ENCODE measurements at regions not wholly inside any gene's neighbourhood (a gene's known extent, or its start where the extent isn't known, plus 50 kb on each side); places are given as distances from the start of the nearest gene placed in this dataset.

DNA sequence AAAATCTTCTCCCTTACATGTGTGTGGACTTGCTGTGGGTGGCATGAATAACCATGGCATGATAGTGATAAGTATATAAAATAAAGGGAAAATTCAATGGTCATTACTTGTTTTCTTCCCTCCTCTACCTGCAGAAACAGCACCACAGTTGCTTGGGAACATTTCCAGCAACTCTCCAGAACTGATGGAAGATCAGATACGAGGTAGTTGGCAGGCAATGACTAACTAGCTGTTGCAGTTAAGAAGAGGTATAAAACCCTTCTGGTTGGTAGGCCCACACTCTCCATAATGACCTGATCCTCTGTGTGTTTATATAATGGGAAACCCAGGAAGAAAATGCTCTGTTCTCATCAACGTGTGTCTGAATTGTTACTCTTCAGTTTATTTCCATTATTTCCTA is 185.9 kb downstream of the SYK start:
- ATAC-seq (replicated peaks in 6 of 8) = no peak
- WGBS, 10 experiments = 60 to 100% (median 88%) methylated on average over 1 to 2 of the region's 2 CpGs; no CpG with 5 or more reads in 2 of the 10 experiments
- no peak overlapping the region for H3K27ac ChIP-seq
- in situ Hi-C loops (cut with MboI; ENCODE audit: low pct_unique_long_range_greater_than_20kb in 2 of 9, low sequenced_read_pairs in 9 of 9, unreplicated experiment in 9 of 9) = no loop called here
- H3K4me1 ChIP-seq (replicated peaks in 1 of 2) = no peaks in the 10 kb centered on the region
- no peak overlapping the region for H3K4me3 ChIP-seq

- Histone ChIP-seq H3K27ac (no peak overlapping the region), H3K4me3 (no peak overlapping the region), H3K4me1 (replicated peaks in 1 of 2) (no peaks in the 10 kb centered on the region)
- no peak for ATAC-seq (replicated peaks in 6 of 8)
- 67 to 80% (median 78%) methylated on average over 1 of the region's 1 CpG; no CpG with 5 or more reads in 7 of the 10 experiments for WGBS, 10 experiments
- in situ Hi-C loops (cut with MboI; ENCODE audit: low pct_unique_long_range_greater_than_20kb in 2 of 9, low sequenced_read_pairs in 9 of 9, unreplicated experiment in 9 of 9) = no loop called here
These were observed 186.7 kb downstream of the SYK start for GRCh38 chr9:90988318-90988717.

DNA sequence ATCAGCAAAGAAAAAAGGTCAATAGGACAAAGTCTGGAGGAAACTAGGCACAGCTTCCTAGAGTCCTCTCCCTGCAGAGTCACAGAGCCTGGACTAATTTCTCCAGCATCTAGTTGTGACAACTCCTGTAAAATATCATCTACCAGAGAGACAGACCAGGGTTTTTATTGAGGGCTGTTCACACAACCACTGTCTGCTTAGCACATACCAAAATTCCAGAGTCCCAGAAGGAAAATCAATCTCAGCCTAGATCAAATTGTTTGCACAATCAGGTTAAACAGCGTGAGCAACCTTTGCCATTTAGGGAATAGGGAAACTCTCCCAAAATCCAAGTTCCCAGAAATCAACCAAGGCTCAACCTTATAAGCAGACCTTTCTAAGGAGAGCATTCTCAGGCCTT is 190.3 kb downstream of the SYK start:
- Histone ChIP-seq H3K27ac (no peak overlapping the region), H3K4me1 (replicated peaks in 1 of 2) (no peaks in the 10 kb centered on the region), H3K4me3 (no peak overlapping the region)
- in situ Hi-C loops (cut with MboI; ENCODE audit: low pct_unique_long_range_greater_than_20kb in 2 of 9, low sequenced_read_pairs in 9 of 9, unreplicated experiment in 9 of 9) = no loop called here
- 50 to 100% (median 90%) methylated on average over 1 of the region's 1 CpG; no CpG with 5 or more reads in 5 of the 10 experiments for WGBS, 10 experiments
- peak in 1 of 8 experiments; percentile 21 for ATAC-seq (replicated peaks in 6 of 8)

DNA sequence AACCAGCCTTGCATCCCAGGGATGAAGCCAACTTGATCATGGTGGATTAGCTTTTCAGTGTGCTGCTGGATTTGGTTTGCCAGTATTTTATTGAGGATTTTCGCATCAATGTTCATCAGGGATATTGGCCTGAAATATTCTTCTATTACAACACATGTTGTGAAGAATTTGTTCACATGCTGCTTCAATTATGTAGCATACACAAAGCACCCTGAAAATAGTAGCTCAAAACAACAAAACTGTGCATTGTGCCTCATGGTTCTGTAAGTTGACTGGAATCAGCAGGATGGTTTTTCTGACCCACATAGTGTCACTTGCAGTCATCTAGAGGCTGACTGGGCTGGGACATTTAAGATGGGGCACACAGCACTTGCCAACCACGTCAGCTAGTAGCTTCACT is 193.9 kb downstream of the SYK start:
- Histone ChIP-seq H3K4me3 (no peak overlapping the region), H3K27ac (no peak overlapping the region), H3K4me1 (replicated peaks in 1 of 2) (no peaks in the 10 kb centered on the region)
- in situ Hi-C loops (cut with MboI; ENCODE audit: low pct_unique_long_range_greater_than_20kb in 2 of 9, low sequenced_read_pairs in 9 of 9, unreplicated experiment in 9 of 9) = no loop called here
- WGBS, 10 experiments = 63 to 100% (median 95%) methylated on average over 1 to 2 of the region's 2 CpGs; no CpG with 5 or more reads in 4 of the 10 experiments
- no peak for ATAC-seq (replicated peaks in 6 of 8)

- no peak overlapping the region for H3K4me3 ChIP-seq
- H3K27ac ChIP-seq = no peak overlapping the region
- 56 to 91% (median 86%) methylated on average over 1 to 5 of the region's 6 CpGs; no CpG with 5 or more reads in 1 of the 10 experiments for WGBS, 10 experiments
- in situ Hi-C loops (cut with MboI; ENCODE audit: low pct_unique_long_range_greater_than_20kb in 2 of 9, low sequenced_read_pairs in 9 of 9, unreplicated experiment in 9 of 9) = no loop called here
- no peak for ATAC-seq (replicated peaks in 6 of 8)
- H3K4me1 ChIP-seq (replicated peaks in 1 of 2) = no peaks in the 10 kb centered on the region
These were observed 194.8 kb downstream of the SYK start for GRCh38 chr9:90996154-90997065.

DNA sequence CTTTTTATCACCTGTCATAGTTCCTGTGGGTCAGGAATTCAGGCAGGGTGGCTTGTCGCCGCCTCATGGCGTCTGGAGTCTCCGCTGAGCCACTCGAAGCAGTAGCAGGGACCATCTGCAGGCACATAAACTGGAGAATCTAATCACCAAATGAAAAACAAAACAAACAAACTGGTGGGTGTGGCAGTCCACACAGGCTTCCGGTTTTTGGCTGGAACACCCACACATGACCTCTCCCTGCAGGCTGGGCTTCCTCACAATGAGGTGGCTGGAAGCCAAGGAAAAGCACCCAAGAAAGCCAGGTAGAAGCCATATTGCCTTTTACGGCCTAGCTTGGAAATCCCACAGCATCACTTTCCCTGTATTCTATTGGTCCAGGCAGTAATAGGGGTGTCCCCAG is 197.0 kb downstream of the SYK start:
- 50 to 100% (median 97%) methylated on average over 1 to 6 of the region's 7 CpGs; no CpG with 5 or more reads in 1 of the 10 experiments for WGBS, 10 experiments
- peak in 2 of 8 experiments; percentile 16 to 42 for ATAC-seq (replicated peaks in 6 of 8)
- Histone ChIP-seq H3K4me1 (replicated peaks in 1 of 2) (no peaks in the 10 kb centered on the region), H3K4me3 (no peak overlapping the region), H3K27ac (no peak overlapping the region)
- in situ Hi-C loops (cut with MboI; ENCODE audit: low pct_unique_long_range_greater_than_20kb in 2 of 9, low sequenced_read_pairs in 9 of 9, unreplicated experiment in 9 of 9) = no loop called here

GRCh38 chr9:90999425-91000397 is 198.1 kb downstream of the SYK start:
- 14 to 93% (median 78%) methylated on average over 1 to 15 of the region's 16 CpGs for WGBS, 10 experiments
- in situ Hi-C loops (cut with MboI; ENCODE audit: low pct_unique_long_range_greater_than_20kb in 2 of 9, low sequenced_read_pairs in 9 of 9, unreplicated experiment in 9 of 9) = loop anchor here in 1 of 9 experiments (25.0 kb wide), 1 partner anchor 87 kb away; no protein-coding TSS in a partner anchor
- no peaks in the 10 kb centered on the region for H3K4me1 ChIP-seq (replicated peaks in 1 of 2)
- no peak overlapping the region for H3K4me3 ChIP-seq
- peak in 6 of 8 experiments; percentile 27 to 69 (median 46) for ATAC-seq (replicated peaks in 6 of 8)
- H3K27ac ChIP-seq = no peak overlapping the region

GRCh38 chr9:91001146-91001611 is 199.6 kb downstream of the SYK start:
- Histone ChIP-seq H3K4me3 (no peak overlapping the region), H3K27ac (no peak overlapping the region), H3K4me1 (replicated peaks in 1 of 2) (no peaks in the 10 kb centered on the region)
- peak in 3 of 8 experiments; percentile 59 to 91 (median 88) for ATAC-seq (replicated peaks in 6 of 8)
- in situ Hi-C loops (cut with MboI; ENCODE audit: low pct_unique_long_range_greater_than_20kb in 2 of 9, low sequenced_read_pairs in 9 of 9, unreplicated experiment in 9 of 9) = loop anchor here in 1 of 9 experiments (25.0 kb wide), 1 partner anchor 89 kb away; no protein-coding TSS in a partner anchor
- 0 to 100% (median 70%) methylated on average over 1 to 2 of the region's 2 CpGs; no CpG with 5 or more reads in 1 of the 10 experiments for whole genome bisulfite sequencing, 10 experiments

GRCh38 chr9:91004484-91004883 is 202.9 kb downstream of the SYK start:
- WGBS, 10 experiments = 70 to 100% (median 100%) methylated on average over 1 to 6 of the region's 6 CpGs; no CpG with 5 or more reads in 3 of the 10 experiments
- H3K4me3 ChIP-seq = no peak overlapping the region
- H3K27ac ChIP-seq = no peak overlapping the region
- H3K4me1 ChIP-seq (replicated peaks in 1 of 2) = no peaks in the 10 kb centered on the region
- in situ Hi-C loops (cut with MboI; ENCODE audit: low pct_unique_long_range_greater_than_20kb in 2 of 9, low sequenced_read_pairs in 9 of 9, unreplicated experiment in 9 of 9) = loop anchor here in 1 of 9 experiments (25.0 kb wide), 1 partner anchor 92 kb away; no protein-coding TSS in a partner anchor
- no peak for ATAC-seq (replicated peaks in 6 of 8)

- 42 to 100% (median 82%) methylated on average over 1 to 3 of the region's 4 CpGs for WGBS, 10 experiments
- Histone ChIP-seq H3K27ac (no peak overlapping the region), H3K4me1 (replicated peaks in 1 of 2) (no peaks in the 10 kb centered on the region), H3K4me3 (no peak overlapping the region)
- no peak for ATAC-seq (replicated peaks in 6 of 8)
- in situ Hi-C loops (cut with MboI; ENCODE audit: low pct_unique_long_range_greater_than_20kb in 2 of 9, low sequenced_read_pairs in 9 of 9, unreplicated experiment in 9 of 9) = loop anchor here in 1 of 9 experiments (25.0 kb wide), 1 partner anchor 93 kb away; no protein-coding TSS in a partner anchor
These were observed 203.4 kb downstream of the SYK start for GRCh38 chr9:91004992-91005391.

- in situ Hi-C loops (cut with MboI; ENCODE audit: low pct_unique_long_range_greater_than_20kb in 2 of 9, low sequenced_read_pairs in 9 of 9, unreplicated experiment in 9 of 9) = loop anchor here in 1 of 9 experiments (25.0 kb wide), 1 partner anchor 94 kb away; no protein-coding TSS in a partner anchor
- ATAC-seq (replicated peaks in 6 of 8) = no peak
- H3K4me1 ChIP-seq (replicated peaks in 1 of 2) = no peaks in the 10 kb centered on the region
- no peak overlapping the region for H3K4me3 ChIP-seq
- WGBS, 10 experiments = 33 to 100% (median 65%) methylated on average over 1 to 3 of the region's 3 CpGs; no CpG with 5 or more reads in 2 of the 10 experiments
- no peak overlapping the region for H3K27ac ChIP-seq
These were observed 204.4 kb downstream of the SYK start for GRCh38 chr9:91006046-91006445.

DNA sequence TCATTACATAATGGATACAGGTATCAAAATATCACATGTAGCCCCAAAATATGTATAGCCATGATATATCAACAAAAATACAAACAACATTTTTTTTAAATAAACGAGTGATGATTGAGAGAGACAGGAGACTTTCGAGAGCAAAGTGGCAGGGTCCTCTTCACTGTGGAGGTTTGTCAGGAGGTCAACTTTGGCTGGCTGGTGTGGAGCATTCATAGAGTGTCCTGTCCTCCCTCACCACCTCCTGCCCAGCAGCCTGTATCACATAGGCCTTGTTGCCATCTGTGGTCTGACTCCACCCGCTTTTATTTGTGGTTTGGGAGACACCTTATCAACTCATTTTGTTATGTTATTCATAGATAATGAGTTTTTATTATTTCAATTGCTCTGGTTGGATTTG is 206.9 kb downstream of the SYK start:
- Histone ChIP-seq H3K4me3 (no peak overlapping the region), H3K27ac (no peak overlapping the region), H3K4me1 (replicated peaks in 1 of 2) (no peaks in the 10 kb centered on the region)
- in situ Hi-C loops (cut with MboI; ENCODE audit: low pct_unique_long_range_greater_than_20kb in 2 of 9, low sequenced_read_pairs in 9 of 9, unreplicated experiment in 9 of 9) = loop anchor here in 1 of 9 experiments (25.0 kb wide), 1 partner anchor 96 kb away; no protein-coding TSS in a partner anchor
- 60 to 100% (median 85%) methylated on average over 1 to 3 of the region's 3 CpGs; no CpG with 5 or more reads in 3 of the 10 experiments for WGBS, 10 experiments
- ATAC-seq (replicated peaks in 6 of 8) = no peak

All from motor neuron (in vitro differentiated cells).